ENCODE measurements at regions not wholly inside any gene's neighbourhood (a gene's known extent, or its start where the extent isn't known, plus 50 kb on each side); places are given as distances from the start of the nearest gene placed in this dataset.

DNA sequence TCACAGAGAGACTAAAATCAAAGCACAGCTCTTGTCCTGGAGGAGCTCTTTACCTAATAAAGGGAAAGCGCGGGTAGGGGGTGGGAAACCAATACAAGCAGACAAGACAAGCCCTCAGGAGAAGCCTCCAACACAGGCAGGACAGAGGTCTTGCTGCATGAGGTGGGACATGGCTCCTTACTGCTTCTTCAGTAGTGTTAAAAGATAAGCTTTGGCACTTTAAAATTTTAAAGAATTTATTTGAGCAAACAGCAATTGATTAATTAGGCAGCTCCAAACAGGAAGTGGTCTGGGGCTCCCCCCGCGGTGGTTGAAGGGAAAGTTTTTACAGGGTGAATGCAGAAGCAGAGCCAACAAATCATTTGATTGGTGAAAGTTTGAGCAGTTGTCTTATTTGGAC is 50.3 kb upstream of the MACC1 start:
- DNase-seq (ENCODE audit: low read depth) = no peak

DNA sequence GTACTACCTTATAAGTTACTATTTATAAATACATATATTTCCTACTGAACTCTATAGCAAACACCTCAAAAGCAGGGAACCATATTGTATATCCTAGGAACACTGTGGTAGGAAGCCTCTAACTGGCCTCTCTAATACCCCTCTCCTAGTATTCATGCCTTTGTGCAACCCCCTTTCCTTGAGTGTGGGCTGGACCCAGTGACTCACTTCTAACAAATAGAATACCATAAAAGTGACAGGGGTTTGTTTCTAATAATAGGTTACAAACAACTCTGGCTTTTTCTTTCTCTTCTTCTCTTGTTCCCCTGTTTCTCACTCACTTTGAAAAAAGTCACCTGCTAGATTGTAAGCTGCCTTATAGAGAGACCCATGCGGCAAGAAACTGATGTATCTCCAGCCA is 51.6 kb upstream of the MACC1 start:
- peak; percentile 61 for DNase-seq (ENCODE audit: low read depth)

DNA sequence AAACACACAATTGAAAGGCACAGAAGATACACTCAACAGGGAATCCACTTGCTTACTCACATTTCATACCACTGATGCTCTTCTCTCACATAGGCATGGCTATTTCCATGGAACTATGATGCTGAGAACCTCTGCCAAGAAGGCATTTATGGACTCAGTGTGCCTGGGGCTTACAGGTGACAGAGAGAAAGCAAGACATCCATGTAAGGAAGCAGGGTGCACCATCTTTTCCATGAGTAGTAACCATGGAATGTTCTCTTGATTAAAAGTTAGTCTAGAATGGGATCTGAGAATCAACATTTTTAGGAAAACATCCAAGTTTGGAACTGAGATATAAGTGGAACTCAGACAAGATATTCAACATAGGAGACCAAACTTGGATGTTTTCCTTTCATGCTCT is 52.5 kb upstream of the MACC1 start:
- DNase-seq (ENCODE audit: low read depth) = no peak

DNA sequence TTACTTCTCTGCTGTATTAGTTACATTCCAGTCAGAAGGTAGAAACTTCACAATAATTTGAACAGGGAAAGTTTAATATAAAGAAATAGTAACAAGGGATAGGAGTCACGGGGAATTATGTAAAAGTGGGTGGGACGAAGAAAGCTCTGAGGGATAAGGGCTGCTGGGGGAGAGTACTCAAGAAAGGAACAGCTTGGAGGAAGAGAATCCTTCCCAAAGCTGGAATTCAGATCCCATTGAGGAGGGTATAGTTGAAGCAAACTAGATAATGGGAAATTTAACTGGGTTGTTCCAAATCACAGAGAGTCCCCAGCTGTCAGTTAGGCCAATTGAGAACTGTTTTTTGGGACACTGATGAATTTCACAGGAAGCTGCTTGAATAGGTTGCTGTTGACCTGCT is 53.2 kb upstream of the MACC1 start:
- DNase-seq (ENCODE audit: low read depth) = no peak

DNA sequence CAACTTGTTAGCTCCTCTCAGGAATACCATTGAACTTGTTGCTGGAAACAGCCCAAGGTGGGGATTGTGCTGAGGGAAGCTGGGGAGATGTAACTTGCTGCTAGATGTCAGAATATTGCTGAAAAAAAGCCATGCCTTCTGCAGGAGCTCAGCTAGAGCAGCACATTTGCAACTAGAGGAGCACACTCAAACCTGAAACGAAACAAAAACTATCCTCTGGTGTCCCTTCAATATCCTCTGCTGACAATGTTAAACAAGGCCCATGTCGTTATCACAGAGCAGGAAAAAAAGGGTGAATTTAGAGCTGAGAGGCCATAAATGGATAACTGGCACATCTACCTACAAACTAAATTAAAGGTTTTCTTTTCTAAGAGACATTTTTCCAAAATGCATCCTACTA is 53.7 kb upstream of the MACC1 start:
- DNase-seq (ENCODE audit: low read depth) = no peak

DNA sequence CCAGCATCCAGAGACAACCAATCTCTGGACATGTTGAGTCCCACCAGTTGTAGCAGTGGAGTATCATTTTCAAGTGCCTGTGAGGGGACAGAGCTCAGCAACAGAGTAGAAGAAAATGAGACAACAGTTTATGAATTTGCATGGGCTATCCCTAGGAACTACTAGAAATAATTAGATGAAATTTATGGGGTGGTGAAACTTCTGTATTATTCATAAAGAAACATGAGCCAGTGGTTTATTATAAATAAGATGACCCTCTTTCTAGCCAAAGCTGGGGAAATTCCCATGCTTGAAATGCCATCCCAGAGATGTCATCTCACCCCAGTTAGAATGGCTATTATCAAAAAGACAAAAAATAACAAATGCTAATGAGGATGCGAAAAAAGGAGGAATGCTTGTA is 55.1 kb upstream of the ITGB8 start:
- peak; percentile 19 for DNase-seq (ENCODE audit: low read depth)

DNA sequence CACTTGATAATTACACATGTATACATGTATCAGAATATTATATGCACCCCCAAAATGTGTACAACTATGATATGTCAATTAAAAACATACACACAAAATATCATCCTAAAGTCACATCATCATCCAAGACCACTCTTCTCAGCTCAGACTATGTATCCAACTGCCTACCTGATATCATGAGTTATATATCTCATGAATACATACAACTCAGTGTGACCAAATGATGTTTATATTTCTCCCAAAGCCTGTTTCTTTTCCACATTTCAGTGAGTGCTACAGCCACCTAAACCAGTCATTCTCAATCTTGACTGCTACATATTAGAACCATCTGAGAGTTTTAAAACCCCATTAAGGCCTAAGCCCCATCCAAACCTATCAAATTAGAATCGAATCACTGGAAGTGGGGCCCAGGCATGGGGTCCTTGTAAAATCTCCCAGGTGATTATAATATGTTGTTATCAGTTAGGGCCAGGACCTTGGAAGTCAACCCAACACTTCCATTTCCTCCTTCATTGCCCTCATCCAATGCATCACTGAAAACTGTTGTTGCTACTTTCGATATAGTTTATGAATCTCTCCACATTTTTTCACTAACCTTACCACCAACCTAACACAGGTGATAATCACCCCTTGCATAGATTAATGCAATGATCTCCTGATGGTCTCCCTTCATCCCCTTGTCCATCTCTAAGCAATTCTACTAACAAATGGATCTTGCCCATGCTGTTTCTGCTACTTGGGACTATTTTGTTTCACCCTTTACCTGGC is 53.8 kb upstream of the ITGB8 start:
- DNase-seq (ENCODE audit: low read depth) = no peak

DNA sequence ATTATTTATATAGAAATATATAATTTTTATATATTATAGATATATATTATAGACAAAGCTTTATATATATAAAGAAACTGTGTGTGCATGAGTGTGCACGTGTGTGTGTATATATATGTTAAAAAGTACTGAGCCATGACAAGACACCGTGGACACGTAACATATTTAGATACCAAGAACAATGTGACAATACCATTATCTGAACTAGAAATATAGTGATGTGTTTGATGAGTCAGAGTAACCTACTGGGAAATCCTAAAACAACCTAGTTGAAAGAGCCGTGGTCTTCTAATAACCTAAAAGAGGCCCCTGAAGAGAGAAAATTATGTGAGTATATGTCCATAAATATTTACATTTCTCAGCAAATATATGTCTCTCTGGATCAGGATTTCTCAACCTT is 50.7 kb upstream of the ITGB8 start:
- no peak for DNase-seq (ENCODE audit: low read depth)

DNA sequence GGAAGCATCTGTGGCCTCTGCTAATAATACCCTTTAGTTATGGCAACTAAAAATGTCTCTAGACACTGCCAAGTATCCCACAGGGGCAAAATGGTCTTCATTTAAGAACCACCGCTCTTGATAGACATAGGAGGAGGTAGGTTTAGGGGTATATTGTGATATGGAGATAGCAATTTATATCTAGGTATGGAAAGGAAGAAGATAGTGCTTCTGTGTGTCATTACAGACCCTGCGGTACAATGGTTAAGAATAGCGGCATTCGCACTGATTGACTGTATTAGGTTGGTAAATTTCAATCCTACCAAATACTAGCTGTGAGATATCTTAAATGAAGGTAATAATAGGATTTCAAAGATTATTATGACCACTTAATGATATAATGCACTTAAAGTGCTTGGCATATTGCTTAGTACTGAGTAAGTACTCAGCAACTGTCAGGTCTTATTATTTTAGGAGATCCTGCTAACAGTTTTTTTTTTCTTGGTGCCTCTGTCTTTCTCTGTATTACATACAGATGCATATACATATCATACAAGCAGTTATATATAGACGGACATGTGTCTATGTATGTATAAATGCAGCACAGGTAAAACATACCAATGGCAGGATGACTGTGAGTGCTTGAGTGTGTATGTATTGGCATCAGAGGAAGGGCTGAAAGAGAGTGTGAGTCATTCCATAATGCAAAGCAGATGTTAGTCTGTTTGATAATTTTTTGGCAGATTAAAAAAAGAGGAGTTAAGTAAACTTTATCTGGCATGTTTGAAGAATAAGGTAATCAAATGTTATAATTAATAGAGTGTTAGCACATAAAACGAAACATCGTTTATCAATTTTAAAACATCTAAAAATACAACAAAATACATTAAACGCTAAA is 50.0 kb upstream of the ITGB8 start:
- DNase-seq (ENCODE audit: low read depth) = peak; percentile 19
